ENCODE measurements at regions not wholly inside any gene's neighbourhood (a gene's known extent, or its start where the extent isn't known, plus 50 kb on each side); places are given as distances from the start of the nearest gene placed in this dataset.

DNA sequence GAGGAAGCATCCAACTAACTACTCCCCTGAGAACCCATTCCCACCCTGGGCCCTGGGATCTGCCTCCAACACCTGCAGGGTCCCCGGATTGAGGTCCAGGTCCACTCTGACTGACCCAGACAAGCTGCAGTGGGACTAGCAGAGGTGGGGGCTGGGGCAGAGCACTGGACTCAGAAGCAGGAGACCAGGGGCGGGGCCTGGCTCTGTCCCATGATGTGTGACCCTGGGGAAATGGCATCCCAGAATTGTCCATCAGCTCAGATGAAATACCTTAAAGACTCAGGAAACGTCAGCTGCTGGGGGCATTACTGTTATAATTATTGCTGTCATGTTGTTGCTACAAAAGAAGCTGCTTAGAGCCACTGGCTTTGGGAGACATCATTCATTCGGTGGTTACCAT lies 202.4 kb downstream of the C9orf50 start:
- TF ChIP-seq, protein P1, sequence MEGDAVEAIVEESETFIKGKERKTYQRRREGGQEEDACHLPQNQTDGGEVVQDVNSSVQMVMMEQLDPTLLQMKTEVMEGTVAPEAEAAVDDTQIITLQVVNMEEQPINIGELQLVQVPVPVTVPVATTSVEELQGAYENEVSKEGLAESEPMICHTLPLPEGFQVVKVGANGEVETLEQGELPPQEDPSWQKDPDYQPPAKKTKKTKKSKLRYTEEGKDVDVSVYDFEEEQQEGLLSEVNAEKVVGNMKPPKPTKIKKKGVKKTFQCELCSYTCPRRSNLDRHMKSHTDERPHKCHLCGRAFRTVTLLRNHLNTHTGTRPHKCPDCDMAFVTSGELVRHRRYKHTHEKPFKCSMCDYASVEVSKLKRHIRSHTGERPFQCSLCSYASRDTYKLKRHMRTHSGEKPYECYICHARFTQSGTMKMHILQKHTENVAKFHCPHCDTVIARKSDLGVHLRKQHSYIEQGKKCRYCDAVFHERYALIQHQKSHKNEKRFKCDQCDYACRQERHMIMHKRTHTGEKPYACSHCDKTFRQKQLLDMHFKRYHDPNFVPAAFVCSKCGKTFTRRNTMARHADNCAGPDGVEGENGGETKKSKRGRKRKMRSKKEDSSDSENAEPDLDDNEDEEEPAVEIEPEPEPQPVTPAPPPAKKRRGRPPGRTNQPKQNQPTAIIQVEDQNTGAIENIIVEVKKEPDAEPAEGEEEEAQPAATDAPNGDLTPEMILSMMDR (IDR thresholded peaks at IDR 0.05): no peak
- TF ChIP-seq POLR2A (IDR thresholded peaks at IDR 0.05): no peak
